WTC11 (cell line): ENCODE measurements at regions not wholly inside any gene's neighbourhood (a gene's known extent, or its start where the extent isn't known, plus 50 kb on each side); places are given as distances from the start of the nearest gene placed in this dataset.

ENCODE experiments used
- ATAC-seq: fragments of 200-7000 bp; cut with Tn5 transposase; 2 replicates; pipeline ENCODE4 v1.10.0; 2021; ENCODE audit warnings: mild to moderate bottlenecking, moderate library complexity
- CTCF ChIA-PET: fragments of 300-600 bp; sonication (Branson Sonifier 250); formaldehyde crosslinking; loops from one replicate; lab custom pipeline; 2021; ENCODE audit warnings: antibody characterized with exemption; lab: Charles Lee
- POLR2A ChIA-PET: fragments of 350-600 bp; sonication (Branson Sonifier 250); formaldehyde crosslinking; loops from one replicate; lab custom pipeline; 2021; ENCODE audit warnings: antibody characterized with exemption; lab: Charles Lee
- DNase-seq: peaks from one replicate; pipeline ENCODE4 v3.0.0; 2021; ENCODE audit warnings: low spot score
- H3K27ac Mint-ChIP-seq: 2 replicates; pipeline ENCODE4 v1.8.0; 2021; ENCODE audit warnings: mixed read lengths
- H3K27me3 Mint-ChIP-seq: 2 replicates; pipeline ENCODE4 v1.8.0; 2021; ENCODE audit warnings: low read depth, mild to moderate bottlenecking, moderate library complexity, mixed read lengths
- H3K36me3 Mint-ChIP-seq: 2 replicates; pipeline ENCODE4 v1.8.0; 2021; ENCODE audit warnings: mixed read lengths
- H3K4me1 Mint-ChIP-seq: 2 replicates; pipeline ENCODE4 v1.8.0; 2022; ENCODE audit warnings: mixed read lengths
- H3K4me3 Mint-ChIP-seq: 2 replicates; pipeline ENCODE4 v1.8.0; 2021; ENCODE audit warnings: mild to moderate bottlenecking, moderate library complexity, mixed read lengths
- H3K9me3 Mint-ChIP-seq: 2 replicates; pipeline ENCODE4 v1.8.0; 2021; ENCODE audit warnings: mixed read lengths
- CREB1 ChIP-seq: sonication (generic); formaldehyde crosslinking; IDR thresholded peaks from 2 replicates; pipeline ENCODE4 v1.8.0; 2023; ENCODE audit warnings: mild to moderate bottlenecking, missing genetic modification reagents
- FOXP1 ChIP-seq: sonication (generic); formaldehyde crosslinking; IDR thresholded peaks from 2 replicates; pipeline ENCODE4 v1.8.0; 2022; ENCODE audit warnings: missing genetic modification reagents, mild to moderate bottlenecking, moderate library complexity, borderline replicate concordance
- JAZF1 ChIP-seq: fragments of 250-450 bp; sonication (Bioruptor Pico); IDR thresholded peaks from 2 replicates; pipeline ENCODE4 v1.9.0; 2021; ENCODE audit warnings: moderate library complexity, mild to moderate bottlenecking, inconsistent platforms
- NR2C2 ChIP-seq: sonication (generic); formaldehyde crosslinking; IDR thresholded peaks from 2 replicates; pipeline ENCODE4 v1.8.0; 2022; ENCODE audit warnings: mild to moderate bottlenecking, missing genetic modification reagents
- SMAD4 ChIP-seq: sonication (generic); formaldehyde crosslinking; IDR thresholded peaks from 2 replicates; pipeline ENCODE4 v1.8.0; 2022; ENCODE audit warnings: mild to moderate bottlenecking, missing genetic modification reagents
- ZNF423 ChIP-seq: fragments of 250-450 bp; sonication (Bioruptor Pico); IDR thresholded peaks from 2 replicates; pipeline ENCODE4 v2.1.2; 2022; ENCODE audit warnings: mild to moderate bottlenecking, moderate library complexity
- TF ChIP-seq, protein P1 (sequence below): fragments of 250-450 bp; sonication (Bioruptor Pico); IDR thresholded peaks from 2 replicates; pipeline ENCODE4 v2.1.2; 2022; ENCODE audit warnings: mild to moderate bottlenecking, moderate library complexity
- TF ChIP-seq, protein P2 (sequence below): fragments of 250-450 bp; sonication (Bioruptor Pico); IDR thresholded peaks from 2 replicates; pipeline ENCODE4 v1.9.0; 2021; ENCODE audit warnings: mild to moderate bottlenecking
- TF ChIP-seq, protein P3 (sequence below): sonication (generic); formaldehyde crosslinking; IDR thresholded peaks from 2 replicates; pipeline ENCODE4 v1.8.0; 2022; ENCODE audit warnings: missing genetic modification reagents
- TF ChIP-seq, protein P4 (sequence below): fragments of 200-600 bp; IDR thresholded peaks from 2 replicates; pipeline ENCODE4 v1.8.0; 2022; ENCODE audit warnings: antibody characterized with exemption
- TF ChIP-seq, protein P5 (sequence below): fragments of 250-450 bp; sonication (Bioruptor Pico); IDR thresholded peaks from 2 replicates; pipeline ENCODE4 v1.9.0; 2021; ENCODE audit warnings: moderate library complexity, mild to moderate bottlenecking, inconsistent platforms, borderline replicate concordance
- TF ChIP-seq, protein P6 (sequence below): fragments of 250-450 bp; sonication (Bioruptor Pico); conservative IDR thresholded peaks from 2 replicates; pipeline ENCODE4 v1.9.0; 2021; ENCODE audit warnings: mild to moderate bottlenecking
- TF ChIP-seq, protein P7 (sequence below): sonication (generic); formaldehyde crosslinking; IDR thresholded peaks from 2 replicates; pipeline ENCODE4 v1.8.1; 2023; ENCODE audit warnings: mild to moderate bottlenecking, missing genetic modification reagents, borderline replicate concordance
- TF ChIP-seq, protein P8 (sequence below): sonication (generic); formaldehyde crosslinking; conservative IDR thresholded peaks from 2 replicates; pipeline ENCODE4 v1.8.1; 2023; ENCODE audit warnings: mild to moderate bottlenecking, low read depth, missing genetic modification reagents, moderate library complexity

DNA sequence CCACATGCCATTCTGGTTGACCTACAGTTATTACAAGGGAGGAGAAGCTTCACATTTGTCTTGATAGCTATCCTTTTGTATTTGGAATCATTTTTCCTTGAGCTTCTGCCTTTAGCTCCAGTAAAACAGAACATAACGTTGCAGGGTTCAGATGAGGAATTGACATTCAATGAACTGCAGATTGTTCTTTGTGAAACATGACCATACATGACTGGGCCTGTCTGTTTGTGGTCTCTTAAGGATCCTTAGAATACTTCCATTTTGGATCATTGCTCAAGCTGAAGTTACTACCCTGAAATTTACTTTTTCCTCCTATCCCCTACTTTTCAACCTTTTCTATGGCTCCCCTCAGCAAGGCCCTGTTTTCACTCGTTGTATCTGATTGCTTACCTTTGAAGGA lies 1281.7 kb upstream of the CELF4 start:
- Mint-ChIP-seq H3K36me3 (no peaks in the 10 kb centered on the region), H3K9me3 (peaks cover 10% of the 10 kb centered on the region), H3K27me3 (no peaks in the 10 kb centered on the region), H3K4me3 (no peak overlapping the region), H3K4me1 (peaks cover 2% of the 10 kb centered on the region; the same call in 1 of the 2 replicates), H3K27ac (no peak overlapping the region)
- TF ChIP-seq, protein P1, sequence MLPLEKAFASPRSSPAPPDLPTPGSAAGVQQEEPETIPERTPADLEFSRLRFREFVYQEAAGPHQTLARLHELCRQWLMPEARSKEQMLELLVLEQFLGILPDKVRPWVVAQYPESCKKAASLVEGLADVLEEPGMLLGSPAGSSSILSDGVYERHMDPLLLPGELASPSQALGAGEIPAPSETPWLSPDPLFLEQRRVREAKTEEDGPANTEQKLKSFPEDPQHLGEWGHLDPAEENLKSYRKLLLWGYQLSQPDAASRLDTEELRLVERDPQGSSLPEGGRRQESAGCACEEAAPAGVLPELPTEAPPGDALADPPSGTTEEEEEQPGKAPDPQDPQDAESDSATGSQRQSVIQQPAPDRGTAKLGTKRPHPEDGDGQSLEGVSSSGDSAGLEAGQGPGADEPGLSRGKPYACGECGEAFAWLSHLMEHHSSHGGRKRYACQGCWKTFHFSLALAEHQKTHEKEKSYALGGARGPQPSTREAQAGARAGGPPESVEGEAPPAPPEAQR (CRISPR knock-in tag) = no peak
- TF ChIP-seq, protein P2, sequence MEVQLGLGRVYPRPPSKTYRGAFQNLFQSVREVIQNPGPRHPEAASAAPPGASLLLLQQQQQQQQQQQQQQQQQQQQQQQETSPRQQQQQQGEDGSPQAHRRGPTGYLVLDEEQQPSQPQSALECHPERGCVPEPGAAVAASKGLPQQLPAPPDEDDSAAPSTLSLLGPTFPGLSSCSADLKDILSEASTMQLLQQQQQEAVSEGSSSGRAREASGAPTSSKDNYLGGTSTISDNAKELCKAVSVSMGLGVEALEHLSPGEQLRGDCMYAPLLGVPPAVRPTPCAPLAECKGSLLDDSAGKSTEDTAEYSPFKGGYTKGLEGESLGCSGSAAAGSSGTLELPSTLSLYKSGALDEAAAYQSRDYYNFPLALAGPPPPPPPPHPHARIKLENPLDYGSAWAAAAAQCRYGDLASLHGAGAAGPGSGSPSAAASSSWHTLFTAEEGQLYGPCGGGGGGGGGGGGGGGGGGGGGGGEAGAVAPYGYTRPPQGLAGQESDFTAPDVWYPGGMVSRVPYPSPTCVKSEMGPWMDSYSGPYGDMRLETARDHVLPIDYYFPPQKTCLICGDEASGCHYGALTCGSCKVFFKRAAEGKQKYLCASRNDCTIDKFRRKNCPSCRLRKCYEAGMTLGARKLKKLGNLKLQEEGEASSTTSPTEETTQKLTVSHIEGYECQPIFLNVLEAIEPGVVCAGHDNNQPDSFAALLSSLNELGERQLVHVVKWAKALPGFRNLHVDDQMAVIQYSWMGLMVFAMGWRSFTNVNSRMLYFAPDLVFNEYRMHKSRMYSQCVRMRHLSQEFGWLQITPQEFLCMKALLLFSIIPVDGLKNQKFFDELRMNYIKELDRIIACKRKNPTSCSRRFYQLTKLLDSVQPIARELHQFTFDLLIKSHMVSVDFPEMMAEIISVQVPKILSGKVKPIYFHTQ (CRISPR knock-in tag) = no peak
- TF ChIP-seq, protein P3, sequence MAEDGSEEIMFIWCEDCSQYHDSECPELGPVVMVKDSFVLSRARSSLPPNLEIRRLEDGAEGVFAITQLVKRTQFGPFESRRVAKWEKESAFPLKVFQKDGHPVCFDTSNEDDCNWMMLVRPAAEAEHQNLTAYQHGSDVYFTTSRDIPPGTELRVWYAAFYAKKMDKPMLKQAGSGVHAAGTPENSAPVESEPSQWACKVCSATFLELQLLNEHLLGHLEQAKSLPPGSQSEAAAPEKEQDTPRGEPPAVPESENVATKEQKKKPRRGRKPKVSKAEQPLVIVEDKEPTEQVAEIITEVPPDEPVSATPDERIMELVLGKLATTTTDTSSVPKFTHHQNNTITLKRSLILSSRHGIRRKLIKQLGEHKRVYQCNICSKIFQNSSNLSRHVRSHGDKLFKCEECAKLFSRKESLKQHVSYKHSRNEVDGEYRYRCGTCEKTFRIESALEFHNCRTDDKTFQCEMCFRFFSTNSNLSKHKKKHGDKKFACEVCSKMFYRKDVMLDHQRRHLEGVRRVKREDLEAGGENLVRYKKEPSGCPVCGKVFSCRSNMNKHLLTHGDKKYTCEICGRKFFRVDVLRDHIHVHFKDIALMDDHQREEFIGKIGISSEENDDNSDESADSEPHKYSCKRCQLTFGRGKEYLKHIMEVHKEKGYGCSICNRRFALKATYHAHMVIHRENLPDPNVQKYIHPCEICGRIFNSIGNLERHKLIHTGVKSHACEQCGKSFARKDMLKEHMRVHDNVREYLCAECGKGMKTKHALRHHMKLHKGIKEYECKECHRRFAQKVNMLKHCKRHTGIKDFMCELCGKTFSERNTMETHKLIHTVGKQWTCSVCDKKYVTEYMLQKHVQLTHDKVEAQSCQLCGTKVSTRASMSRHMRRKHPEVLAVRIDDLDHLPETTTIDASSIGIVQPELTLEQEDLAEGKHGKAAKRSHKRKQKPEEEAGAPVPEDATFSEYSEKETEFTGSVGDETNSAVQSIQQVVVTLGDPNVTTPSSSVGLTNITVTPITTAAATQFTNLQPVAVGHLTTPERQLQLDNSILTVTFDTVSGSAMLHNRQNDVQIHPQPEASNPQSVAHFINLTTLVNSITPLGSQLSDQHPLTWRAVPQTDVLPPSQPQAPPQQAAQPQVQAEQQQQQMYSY (CRISPR knock-in tag) = no peak
- TF ChIP-seq NR2C2 (no peak), JAZF1 (no peak)
- TF ChIP-seq, protein P4, sequence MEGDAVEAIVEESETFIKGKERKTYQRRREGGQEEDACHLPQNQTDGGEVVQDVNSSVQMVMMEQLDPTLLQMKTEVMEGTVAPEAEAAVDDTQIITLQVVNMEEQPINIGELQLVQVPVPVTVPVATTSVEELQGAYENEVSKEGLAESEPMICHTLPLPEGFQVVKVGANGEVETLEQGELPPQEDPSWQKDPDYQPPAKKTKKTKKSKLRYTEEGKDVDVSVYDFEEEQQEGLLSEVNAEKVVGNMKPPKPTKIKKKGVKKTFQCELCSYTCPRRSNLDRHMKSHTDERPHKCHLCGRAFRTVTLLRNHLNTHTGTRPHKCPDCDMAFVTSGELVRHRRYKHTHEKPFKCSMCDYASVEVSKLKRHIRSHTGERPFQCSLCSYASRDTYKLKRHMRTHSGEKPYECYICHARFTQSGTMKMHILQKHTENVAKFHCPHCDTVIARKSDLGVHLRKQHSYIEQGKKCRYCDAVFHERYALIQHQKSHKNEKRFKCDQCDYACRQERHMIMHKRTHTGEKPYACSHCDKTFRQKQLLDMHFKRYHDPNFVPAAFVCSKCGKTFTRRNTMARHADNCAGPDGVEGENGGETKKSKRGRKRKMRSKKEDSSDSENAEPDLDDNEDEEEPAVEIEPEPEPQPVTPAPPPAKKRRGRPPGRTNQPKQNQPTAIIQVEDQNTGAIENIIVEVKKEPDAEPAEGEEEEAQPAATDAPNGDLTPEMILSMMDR = no peak
- DNase-seq = no peak
- POLR2A ChIA-PET = no interaction called here
- no peak for ATAC-seq
- CTCF ChIA-PET = no interaction called here

DNA sequence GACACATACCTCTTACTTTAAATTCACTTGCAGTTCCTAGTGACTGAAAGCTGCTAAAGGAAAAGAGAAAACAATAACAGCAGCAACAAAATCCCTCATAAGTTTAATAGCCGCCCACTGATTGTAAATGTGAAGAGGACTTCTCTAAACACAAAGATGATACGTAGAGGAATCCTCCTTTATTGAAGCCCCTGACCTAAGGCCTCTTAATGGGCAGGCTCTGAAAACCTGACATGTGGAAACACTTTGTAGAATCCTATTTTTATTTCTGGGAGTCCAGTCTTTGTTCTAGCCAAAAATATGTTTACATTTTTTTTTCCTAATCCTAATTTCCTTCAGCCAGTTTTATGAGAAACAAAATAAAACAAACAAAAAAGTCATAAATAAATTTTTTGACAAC lies 1277.7 kb upstream of the CELF4 start:
- ChIA-PET CTCF (no interaction called here), POLR2A (no interaction called here)
- Mint-ChIP-seq H3K27ac (no peak overlapping the region), H3K36me3 (no peaks in the 10 kb centered on the region), H3K9me3 (peaks cover 8% of the 10 kb centered on the region; the same call in 1 of the 2 replicates), H3K4me1 (peaks cover 2% of the 10 kb centered on the region; the same call in 1 of the 2 replicates), H3K27me3 (no peaks in the 10 kb centered on the region), H3K4me3 (no peak overlapping the region)
- DNase-seq (no peak), ATAC-seq (no peak)
- TF ChIP-seq, protein P5, sequence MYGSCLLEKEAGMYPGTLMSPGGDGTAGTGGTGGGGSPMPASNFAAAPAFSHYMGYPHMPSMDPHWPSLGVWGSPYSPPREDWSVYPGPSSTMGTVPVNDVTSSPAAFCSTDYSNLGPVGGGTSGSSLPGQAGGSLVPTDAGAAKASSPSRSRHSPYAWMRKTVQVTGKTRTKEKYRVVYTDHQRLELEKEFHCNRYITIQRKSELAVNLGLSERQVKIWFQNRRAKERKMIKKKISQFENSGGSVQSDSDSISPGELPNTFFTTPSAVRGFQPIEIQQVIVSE (CRISPR knock-in tag) = no peak
- TF ChIP-seq ZNF423 (CRISPR knock-in tag) (no peak), SMAD4 (no peak), CREB1 (CRISPR knock-in tag) (no peak), FOXP1 (CRISPR knock-in tag) (no peak)
- TF ChIP-seq, protein P6, sequence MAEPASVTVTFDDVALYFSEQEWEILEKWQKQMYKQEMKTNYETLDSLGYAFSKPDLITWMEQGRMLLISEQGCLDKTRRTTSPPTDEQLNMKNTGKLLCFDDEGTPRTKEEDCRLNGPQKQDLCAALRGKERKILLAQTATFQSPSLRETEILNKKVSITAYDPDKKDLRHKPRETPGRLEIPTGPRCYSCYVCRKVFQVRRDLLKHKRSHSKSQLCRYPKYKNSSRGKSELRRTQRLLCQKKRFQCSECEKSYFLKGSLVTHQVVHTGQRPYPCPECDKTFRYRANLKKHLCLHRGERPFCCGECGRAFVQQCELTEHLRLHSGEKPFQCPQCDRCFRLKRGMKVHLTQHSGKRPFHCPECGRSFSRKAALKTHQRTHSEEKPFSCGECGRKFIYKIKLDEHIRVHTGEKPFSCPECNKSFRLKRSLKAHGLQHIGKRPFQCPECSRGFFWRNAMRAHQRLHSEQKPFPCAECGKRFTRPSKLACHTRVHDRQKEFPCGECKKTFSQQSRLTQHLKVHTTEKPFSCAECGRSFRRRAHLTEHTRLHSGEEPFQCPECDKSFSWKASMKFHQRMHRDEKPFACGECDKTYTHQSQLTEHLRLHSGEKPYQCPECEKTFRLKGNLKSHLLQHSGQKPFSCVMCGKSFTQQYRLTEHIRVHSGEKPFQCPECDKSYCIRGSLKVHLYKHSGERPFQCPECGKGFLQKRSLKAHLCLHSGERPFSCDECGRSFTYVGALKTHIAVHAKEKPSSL (CRISPR knock-in tag) = no peak
- TF ChIP-seq, protein P7, sequence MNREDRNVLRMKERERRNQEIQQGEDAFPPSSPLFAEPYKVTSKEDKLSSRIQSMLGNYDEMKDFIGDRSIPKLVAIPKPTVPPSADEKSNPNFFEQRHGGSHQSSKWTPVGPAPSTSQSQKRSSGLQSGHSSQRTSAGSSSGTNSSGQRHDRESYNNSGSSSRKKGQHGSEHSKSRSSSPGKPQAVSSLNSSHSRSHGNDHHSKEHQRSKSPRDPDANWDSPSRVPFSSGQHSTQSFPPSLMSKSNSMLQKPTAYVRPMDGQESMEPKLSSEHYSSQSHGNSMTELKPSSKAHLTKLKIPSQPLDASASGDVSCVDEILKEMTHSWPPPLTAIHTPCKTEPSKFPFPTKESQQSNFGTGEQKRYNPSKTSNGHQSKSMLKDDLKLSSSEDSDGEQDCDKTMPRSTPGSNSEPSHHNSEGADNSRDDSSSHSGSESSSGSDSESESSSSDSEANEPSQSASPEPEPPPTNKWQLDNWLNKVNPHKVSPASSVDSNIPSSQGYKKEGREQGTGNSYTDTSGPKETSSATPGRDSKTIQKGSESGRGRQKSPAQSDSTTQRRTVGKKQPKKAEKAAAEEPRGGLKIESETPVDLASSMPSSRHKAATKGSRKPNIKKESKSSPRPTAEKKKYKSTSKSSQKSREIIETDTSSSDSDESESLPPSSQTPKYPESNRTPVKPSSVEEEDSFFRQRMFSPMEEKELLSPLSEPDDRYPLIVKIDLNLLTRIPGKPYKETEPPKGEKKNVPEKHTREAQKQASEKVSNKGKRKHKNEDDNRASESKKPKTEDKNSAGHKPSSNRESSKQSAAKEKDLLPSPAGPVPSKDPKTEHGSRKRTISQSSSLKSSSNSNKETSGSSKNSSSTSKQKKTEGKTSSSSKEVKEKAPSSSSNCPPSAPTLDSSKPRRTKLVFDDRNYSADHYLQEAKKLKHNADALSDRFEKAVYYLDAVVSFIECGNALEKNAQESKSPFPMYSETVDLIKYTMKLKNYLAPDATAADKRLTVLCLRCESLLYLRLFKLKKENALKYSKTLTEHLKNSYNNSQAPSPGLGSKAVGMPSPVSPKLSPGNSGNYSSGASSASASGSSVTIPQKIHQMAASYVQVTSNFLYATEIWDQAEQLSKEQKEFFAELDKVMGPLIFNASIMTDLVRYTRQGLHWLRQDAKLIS = no peak
- TF ChIP-seq, protein P8, sequence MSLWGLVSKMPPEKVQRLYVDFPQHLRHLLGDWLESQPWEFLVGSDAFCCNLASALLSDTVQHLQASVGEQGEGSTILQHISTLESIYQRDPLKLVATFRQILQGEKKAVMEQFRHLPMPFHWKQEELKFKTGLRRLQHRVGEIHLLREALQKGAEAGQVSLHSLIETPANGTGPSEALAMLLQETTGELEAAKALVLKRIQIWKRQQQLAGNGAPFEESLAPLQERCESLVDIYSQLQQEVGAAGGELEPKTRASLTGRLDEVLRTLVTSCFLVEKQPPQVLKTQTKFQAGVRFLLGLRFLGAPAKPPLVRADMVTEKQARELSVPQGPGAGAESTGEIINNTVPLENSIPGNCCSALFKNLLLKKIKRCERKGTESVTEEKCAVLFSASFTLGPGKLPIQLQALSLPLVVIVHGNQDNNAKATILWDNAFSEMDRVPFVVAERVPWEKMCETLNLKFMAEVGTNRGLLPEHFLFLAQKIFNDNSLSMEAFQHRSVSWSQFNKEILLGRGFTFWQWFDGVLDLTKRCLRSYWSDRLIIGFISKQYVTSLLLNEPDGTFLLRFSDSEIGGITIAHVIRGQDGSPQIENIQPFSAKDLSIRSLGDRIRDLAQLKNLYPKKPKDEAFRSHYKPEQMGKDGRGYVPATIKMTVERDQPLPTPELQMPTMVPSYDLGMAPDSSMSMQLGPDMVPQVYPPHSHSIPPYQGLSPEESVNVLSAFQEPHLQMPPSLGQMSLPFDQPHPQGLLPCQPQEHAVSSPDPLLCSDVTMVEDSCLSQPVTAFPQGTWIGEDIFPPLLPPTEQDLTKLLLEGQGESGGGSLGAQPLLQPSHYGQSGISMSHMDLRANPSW (CRISPR knock-in tag) = no peak
